GM23248 (cell line): ENCODE measurements at regions not wholly inside any gene's neighbourhood (a gene's known extent, or its start where the extent isn't known, plus 50 kb on each side); places are given as distances from the start of the nearest gene placed in this dataset.

Experiments
- DNase-seq: peaks from one replicate; pipeline ENCODE4 v3.0.0-alpha.2; 2015
- H2AFZ ChIP-seq: fragments of 200-600 bp; sonication (generic); 2 replicates; pipeline ENCODE4 v1.6.1; 2016; ENCODE audit warnings: antibody characterized with exemption
- H3F3A ChIP-seq: fragments of 200-600 bp; sonication (generic); 2 replicates; pipeline ENCODE4 v1.6.1; 2016; ENCODE audit warnings: mild to moderate bottlenecking, antibody characterized with exemption, mixed run types; ENCODE audit not compliant: insufficient read depth
- H3K27ac ChIP-seq: fragments of 200-600 bp; sonication (generic); 2 replicates; pipeline ENCODE4 v1.5.1; 2016; ENCODE audit warnings: mild to moderate bottlenecking
- H3K27me3 ChIP-seq: fragments of 200-600 bp; sonication (generic); replicated peaks from 2 replicates; pipeline ENCODE4 v1.6.1; 2016; ENCODE audit warnings: mild to moderate bottlenecking; ENCODE audit not compliant: insufficient read depth
- H3K36me3 ChIP-seq: fragments of 200-600 bp; sonication (generic); 2 replicates; pipeline ENCODE4 v1.6.1; 2016; ENCODE audit warnings: low read depth, mild to moderate bottlenecking
- H3K4me1 ChIP-seq: fragments of 200-600 bp; sonication (generic); 2 replicates; pipeline ENCODE4 v1.6.1; 2016; ENCODE audit warnings: mild to moderate bottlenecking; ENCODE audit not compliant: insufficient read depth
- H3K4me2 ChIP-seq: fragments of 200-600 bp; sonication (generic); one replicate; pipeline ENCODE4 v1.6.1; 2016; ENCODE audit warnings: mild to moderate bottlenecking; ENCODE audit not compliant: unreplicated experiment
- H3K4me3 ChIP-seq: fragments of 200-600 bp; sonication (generic); 2 replicates; pipeline ENCODE4 v1.5.1; 2016; ENCODE audit warnings: mild to moderate bottlenecking
- H3K79me2 ChIP-seq: fragments of 200-600 bp; sonication (generic); 2 replicates; pipeline ENCODE4 v1.6.1; 2016; ENCODE audit warnings: mild to moderate bottlenecking; ENCODE audit not compliant: insufficient read depth
- H3K9ac ChIP-seq: fragments of 200-600 bp; sonication (generic); 2 replicates; pipeline ENCODE4 v1.6.1; 2016; ENCODE audit warnings: mild to moderate bottlenecking
- H3K9me2 ChIP-seq: fragments of 200-600 bp; sonication (generic); 2 replicates; pipeline ENCODE4 v1.6.1; 2016; ENCODE audit warnings: mixed run types, mild to moderate bottlenecking, moderate library complexity; ENCODE audit not compliant: insufficient read depth
- H3K9me3 ChIP-seq: fragments of 200-600 bp; sonication (generic); one replicate; pipeline ENCODE4 v1.6.1; 2017; ENCODE audit warnings: low read depth
- H4K20me1 ChIP-seq: fragments of 200-600 bp; sonication (generic); 2 replicates; pipeline ENCODE4 v1.6.0; 2016; ENCODE audit not compliant: insufficient read depth
- EZH2 ChIP-seq: fragments of 200-600 bp; sonication (generic); IDR thresholded peaks from 2 replicates; pipeline ENCODE4 v1.6.1; 2018; ENCODE audit warnings: antibody characterized with exemption, mild to moderate bottlenecking; ENCODE audit not compliant: insufficient read depth, poor library complexity, severe bottlenecking
- EZH2phosphoT487 ChIP-seq: fragments of 200-600 bp; sonication (generic); IDR thresholded peaks from 2 replicates; pipeline ENCODE4 v1.6.1; 2018; ENCODE audit warnings: antibody characterized with exemption, moderate library complexity, mild to moderate bottlenecking, low read depth; ENCODE audit not compliant: insufficient read depth
- WGBS, 2 experiments: methylation state at CpG; one replicate each; pipeline ENCODE4 v1.1.6; 2015 to 2017; ENCODE audit warnings: low lambda C conversion rate in 2 of 2, low coverage in 1 of 2; ENCODE audit errors: missing lambda C conversion rate in 2 of 2; 5-methylcytosine and 5-hydroxymethylcytosine counted together
- in situ Hi-C: fragments of 300-500 bp; cut with MboI; formaldehyde crosslinking; loops from 2 replicates; pipeline ENCODE4 v1.15.0; 2020

DNA sequence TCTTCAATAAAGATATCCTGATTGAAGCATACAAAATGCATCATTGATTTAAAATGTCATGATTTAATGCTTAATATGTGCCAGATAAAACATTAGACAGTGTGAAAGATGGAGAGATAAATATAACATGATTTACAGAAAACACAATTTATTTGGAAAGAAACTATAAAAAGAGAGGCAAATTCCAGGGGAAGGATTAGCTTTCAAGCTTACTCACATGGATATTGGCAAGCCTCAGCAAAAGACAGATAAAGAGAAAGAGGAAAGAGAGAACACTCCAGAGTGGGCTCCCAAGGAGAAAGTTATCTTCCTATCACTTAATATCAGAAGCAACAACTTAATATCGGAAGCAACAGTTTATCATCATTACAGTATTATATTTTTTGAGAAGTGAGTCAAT, 1036.5 kb downstream of the SQOR start:
- in situ Hi-C loops = no loop called here
- no peaks in the 10 kb centered on the region for H3K9me3 ChIP-seq
- no peaks in the 10 kb centered on the region for H3K79me2 ChIP-seq
- no peak overlapping the region for H3K4me2 ChIP-seq
- H3K4me1 ChIP-seq = no peaks in the 10 kb centered on the region
- no peak overlapping the region for H3K27ac ChIP-seq
- TF ChIP-seq EZH2phosphoT487 = no peak
- no peak for TF ChIP-seq EZH2
- no peaks in the 10 kb centered on the region for H3F3A ChIP-seq
- H3K36me3 ChIP-seq = no peaks in the 10 kb centered on the region
- H4K20me1 ChIP-seq = no peaks in the 10 kb centered on the region
- WGBS, 2 experiments = 41 to 44% methylated on average over 1 of the region's 1 CpG
- no peaks in the 10 kb centered on the region for H3K27me3 ChIP-seq
- no peak overlapping the region for H2AFZ ChIP-seq
- no peaks in the 10 kb centered on the region for H3K9me2 ChIP-seq
- DNase-seq = no peak
- no peak overlapping the region for H3K9ac ChIP-seq
- H3K4me3 ChIP-seq = no peak overlapping the region

DNA sequence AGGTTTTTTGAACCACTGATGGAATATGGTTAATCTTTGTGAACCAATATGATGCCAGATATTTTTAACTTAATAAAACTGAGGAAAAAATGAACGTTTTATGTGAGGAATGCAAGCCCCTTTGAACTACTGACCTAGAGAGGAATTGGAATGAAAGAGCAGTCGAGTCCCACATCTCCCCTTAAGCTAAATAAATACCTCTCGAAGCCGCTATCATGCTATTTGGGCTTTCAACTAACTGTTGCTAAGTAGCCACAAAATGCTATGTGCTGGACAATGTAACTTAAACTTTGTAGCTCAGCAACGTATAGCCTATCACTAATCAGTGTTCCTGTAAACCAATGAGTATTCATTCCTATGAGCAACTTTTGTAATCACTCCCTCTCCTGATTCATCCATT, 1037.2 kb downstream of the SQOR start:
- no peaks in the 10 kb centered on the region for H4K20me1 ChIP-seq
- no peak overlapping the region for H2AFZ ChIP-seq
- TF ChIP-seq EZH2 = no peak
- no peak for TF ChIP-seq EZH2phosphoT487
- no peaks in the 10 kb centered on the region for H3K79me2 ChIP-seq
- no peaks in the 10 kb centered on the region for H3K4me1 ChIP-seq
- no peaks in the 10 kb centered on the region for H3K9me2 ChIP-seq
- no peaks in the 10 kb centered on the region for H3K36me3 ChIP-seq
- no peak overlapping the region for H3K27ac ChIP-seq
- no peak overlapping the region for H3K4me2 ChIP-seq
- no peak overlapping the region for H3K4me3 ChIP-seq
- DNase-seq = no peak
- H3K9ac ChIP-seq = no peak overlapping the region
- no peaks in the 10 kb centered on the region for H3K27me3 ChIP-seq
- H3F3A ChIP-seq = no peaks in the 10 kb centered on the region
- in situ Hi-C loops = no loop called here
- H3K9me3 ChIP-seq = no peaks in the 10 kb centered on the region
- 24 to 29% methylated on average over 5 of the region's 5 CpGs for WGBS, 2 experiments

DNA sequence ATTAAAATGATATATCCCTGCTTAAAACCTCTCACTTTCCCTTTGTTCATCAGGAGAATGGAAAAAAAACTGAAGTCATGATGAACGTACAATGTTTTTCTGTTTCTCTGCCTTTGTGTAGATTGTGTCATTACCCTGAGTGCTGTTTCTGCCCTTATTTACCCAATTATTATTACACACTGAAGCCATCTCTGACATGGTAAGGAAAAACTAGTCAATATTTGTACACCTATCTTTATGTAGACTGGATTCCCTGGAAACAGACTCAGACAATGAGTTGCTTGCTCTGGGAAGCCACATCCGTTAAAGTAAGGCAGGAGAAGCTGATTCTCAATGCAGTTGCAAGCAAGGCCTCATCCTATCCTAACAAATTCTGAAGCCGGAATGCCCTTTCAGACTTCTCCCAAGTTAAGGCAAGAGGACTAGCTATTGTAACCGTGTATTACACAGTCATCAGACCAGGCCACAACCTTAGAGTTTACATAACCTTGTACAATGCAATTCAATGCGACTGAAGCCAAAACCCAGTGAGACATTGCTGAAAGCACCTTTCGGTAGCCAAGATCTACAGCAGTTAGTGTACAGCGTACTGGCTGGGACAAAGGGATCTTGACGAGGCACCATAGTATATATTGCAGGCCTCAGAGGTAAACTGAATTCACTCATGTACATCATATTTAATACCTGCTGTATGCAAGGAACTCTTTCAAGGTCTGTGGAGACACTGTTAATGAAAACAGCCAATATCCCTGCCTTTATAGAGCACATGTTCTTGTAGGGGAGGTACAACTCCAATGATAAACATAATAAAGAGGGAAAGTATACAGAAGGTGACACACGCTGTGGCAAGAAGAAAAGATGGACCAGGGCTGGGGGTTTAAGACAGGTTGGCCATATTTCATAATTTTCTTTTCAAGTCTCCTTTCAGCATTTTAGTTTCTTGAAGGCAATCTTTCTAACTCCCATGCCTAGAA, 1040.8 kb upstream of the SEMA6D start:
- no peaks in the 10 kb centered on the region for H3K36me3 ChIP-seq
- no peaks in the 10 kb centered on the region for H4K20me1 ChIP-seq
- H3K9me3 ChIP-seq = no peaks in the 10 kb centered on the region
- no peak overlapping the region for H3K4me3 ChIP-seq
- no peak overlapping the region for H3K27ac ChIP-seq
- no peaks in the 10 kb centered on the region for H3F3A ChIP-seq
- no peaks in the 10 kb centered on the region for H3K79me2 ChIP-seq
- 31 to 35% methylated on average over 9 of the region's 9 CpGs for WGBS, 2 experiments
- TF ChIP-seq EZH2phosphoT487 (no peak), EZH2 (no peak)
- H3K4me1 ChIP-seq = no peaks in the 10 kb centered on the region
- H3K9ac ChIP-seq = no peak overlapping the region
- DNase-seq = no peak
- H2AFZ ChIP-seq = no peak overlapping the region
- H3K9me2 ChIP-seq = no peaks in the 10 kb centered on the region
- in situ Hi-C loops = no loop called here
- no peaks in the 10 kb centered on the region for H3K27me3 ChIP-seq
- H3K4me2 ChIP-seq = no peak overlapping the region

DNA sequence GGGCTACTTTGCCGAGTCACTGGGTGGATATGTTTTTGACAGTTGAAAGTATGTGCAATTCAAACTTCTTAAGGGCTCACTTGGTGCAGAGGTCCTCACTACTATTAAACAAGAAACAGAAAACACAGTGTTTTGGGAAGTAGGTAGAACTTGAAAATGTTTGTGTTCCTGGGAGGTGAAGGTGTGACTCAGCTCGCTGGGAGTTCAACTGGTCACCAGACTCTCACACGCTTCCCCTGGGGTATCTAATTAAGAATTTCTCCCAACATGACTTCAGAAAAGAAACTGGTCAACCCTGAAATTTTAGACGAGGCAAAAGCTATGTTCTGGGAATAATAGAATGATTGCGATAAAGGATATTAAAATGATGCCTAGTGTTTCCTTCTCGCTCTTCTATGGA, 1039.8 kb upstream of the SEMA6D start:
- in situ Hi-C loops = no loop called here

More for the DNA sequence above, 1039.8 kb upstream of the SEMA6D start:
- no peaks in the 10 kb centered on the region for H3K27me3 ChIP-seq
- H3K9me2 ChIP-seq = no peaks in the 10 kb centered on the region
- no peak for DNase-seq
- H3K36me3 ChIP-seq = no peaks in the 10 kb centered on the region
- no peaks in the 10 kb centered on the region for H4K20me1 ChIP-seq
- H3K4me2 ChIP-seq = no peak overlapping the region
- TF ChIP-seq EZH2 (no peak), EZH2phosphoT487 (no peak)
- H3F3A ChIP-seq = no peaks in the 10 kb centered on the region
- H2AFZ ChIP-seq = no peak overlapping the region
- no peaks in the 10 kb centered on the region for H3K79me2 ChIP-seq
- no peak overlapping the region for H3K27ac ChIP-seq
- no peaks in the 10 kb centered on the region for H3K4me1 ChIP-seq
- H3K4me3 ChIP-seq = no peak overlapping the region
- H3K9ac ChIP-seq = no peak overlapping the region
- H3K9me3 ChIP-seq = no peaks in the 10 kb centered on the region
- WGBS, 2 experiments = 41% methylated on average over 6 of the region's 6 CpGs
